Stimulated activated naive CD4-positive, alpha-beta T cell (primary cell): ENCODE measurements at regions not wholly inside any gene's neighbourhood (a gene's known extent, or its start where the extent isn't known, plus 50 kb on each side); places are given as distances from the start of the nearest gene placed in this dataset.
"Not testable (repeated sequence)": the region's sequence is repeated elsewhere in the genome, so short reads cannot be mapped to it uniquely, and the experiment has no call there.

Experiments used
- DNase-seq, 6 experiments: peaks; one replicate each; lab custom pipeline; 2025; lab: John Stamatoyannopoulos, UW

DNA sequence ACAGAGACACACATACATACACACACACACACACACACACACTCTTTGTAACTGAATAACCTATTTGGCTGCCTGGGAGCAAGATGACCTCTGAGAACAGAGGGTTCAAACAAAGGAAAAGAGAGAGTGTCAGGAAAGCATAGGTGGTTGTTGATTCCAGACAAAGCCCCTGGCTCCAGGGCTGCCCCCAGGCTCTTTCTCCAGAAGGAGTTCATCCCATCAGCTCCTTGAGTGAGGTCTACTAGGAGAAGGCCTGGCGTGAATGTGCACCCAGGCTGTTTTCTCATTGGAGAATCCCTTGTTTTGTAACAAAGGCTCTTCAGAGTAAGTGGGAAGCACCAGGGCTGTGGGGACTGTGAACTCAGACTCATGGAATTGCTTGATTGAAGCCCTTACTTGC lies 151.9 kb downstream of the EMP1 start:
- no peak for DNase-seq

DNA sequence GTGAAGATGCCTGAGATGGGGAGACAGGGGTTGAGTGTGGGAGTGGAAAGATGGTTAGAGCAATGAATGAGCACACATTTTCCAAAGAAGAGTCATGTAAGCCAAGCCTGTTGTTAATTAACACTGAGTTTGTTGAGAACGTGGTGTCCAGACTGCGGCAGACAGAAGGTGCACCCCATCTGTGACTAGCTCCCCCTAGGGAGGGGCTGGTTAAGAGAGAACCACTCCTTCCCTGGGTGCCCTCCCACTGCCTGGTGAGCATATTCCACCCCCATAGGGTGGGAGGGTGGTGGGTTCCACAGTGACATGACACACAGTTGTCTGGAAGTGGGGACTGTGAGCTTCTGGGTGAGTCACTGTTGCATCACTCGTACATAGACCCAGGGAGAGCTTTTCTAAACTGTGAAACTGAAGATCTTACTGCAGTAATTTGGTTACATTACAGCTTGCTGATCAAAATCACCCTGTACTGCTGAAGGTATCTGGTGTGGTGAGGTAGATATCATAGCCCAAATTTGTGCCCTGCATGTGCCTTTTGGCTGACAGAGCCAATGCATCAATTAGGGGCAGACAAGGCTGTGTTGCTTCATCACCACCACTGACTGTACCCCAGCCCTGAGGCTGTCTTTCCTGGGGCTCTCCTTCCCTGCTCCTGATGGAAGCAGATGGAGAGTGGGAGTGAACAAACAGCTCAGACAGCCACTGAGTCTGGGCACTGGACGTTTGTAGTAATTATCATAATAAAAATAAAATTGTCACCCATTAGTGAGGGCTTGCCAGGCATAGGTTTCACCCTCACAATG lies 150.9 kb downstream of the EMP1 start:
- no peak for DNase-seq

DNA sequence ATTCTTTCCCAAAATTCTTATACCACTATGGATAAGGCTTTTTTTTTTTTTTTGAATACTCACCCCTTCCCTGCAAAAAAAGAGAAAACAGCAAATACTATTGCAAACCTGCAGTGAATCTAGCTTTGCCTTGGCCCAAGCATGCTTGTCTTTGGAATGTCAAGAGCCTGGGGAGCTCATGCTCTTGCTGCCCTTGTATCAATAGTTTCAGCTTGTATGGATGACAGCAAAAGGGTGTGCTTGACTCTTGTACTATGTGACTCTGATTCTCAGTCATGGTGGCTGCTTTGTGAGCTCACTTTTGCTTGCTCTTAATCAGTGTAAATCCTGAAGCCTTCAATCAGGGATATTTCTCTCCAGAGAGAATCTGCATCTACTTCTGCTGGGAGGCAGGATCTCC lies 149.2 kb downstream of the EMP1 start:
- no peak for DNase-seq

DNA sequence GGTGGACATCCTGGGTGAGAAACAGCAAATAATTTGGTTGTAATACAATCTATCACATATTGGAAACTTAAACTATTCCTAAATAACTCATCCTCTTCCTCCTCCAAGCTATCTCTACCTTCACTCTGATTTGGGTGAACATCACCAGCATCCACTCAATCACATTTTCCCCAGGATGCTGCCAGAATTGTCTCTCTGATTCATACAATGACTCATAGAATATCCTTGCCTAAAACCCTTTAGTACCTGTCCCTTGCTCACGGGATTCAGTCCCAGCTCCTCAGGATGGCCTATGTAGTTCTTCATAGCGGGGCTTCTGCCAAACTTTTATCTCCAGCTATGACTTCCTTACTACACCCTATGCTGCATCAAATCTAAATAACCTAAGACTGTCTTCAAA lies 146.8 kb downstream of the EMP1 start:
- no peak for DNase-seq

DNA sequence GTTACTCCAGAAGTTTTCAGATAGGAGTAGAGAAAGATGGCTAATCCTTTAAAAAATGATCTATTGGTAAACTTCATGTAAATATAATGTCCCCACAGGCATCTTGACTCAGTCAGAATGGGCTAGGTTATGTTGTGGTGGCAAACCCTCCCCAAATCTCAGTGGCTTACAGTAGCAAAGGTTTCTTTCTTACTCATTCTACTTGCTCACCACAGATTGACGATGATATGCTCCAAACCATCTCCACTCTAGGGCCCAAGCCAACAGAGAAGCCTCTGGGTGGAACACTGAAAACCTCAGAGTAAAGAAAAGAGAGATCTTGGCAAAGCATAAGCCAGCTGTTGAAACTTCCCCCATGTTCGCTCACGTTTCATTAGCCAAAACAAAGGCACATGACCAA lies 146.4 kb downstream of the EMP1 start:
- DNase-seq, result no peak

DNA sequence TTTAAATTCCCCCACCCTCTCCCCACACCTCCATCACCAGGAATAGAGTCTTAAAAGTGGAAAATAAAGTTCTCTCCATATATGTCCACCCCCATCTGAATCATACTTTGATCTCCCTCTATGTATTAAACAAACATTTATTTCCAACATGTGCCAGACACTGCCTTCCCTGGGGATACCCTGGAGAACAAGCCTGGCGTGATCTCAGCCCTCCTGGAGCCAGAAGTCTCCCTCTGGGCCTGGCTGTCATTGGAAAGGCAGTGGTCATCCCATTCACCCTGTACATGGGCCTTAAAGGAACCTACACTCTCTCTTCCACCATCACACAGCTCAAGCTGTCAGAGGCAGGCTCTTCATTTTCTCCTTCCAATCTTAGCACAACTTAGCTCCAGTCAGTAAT lies 143.6 kb downstream of the EMP1 start:
- no peak for DNase-seq

DNA sequence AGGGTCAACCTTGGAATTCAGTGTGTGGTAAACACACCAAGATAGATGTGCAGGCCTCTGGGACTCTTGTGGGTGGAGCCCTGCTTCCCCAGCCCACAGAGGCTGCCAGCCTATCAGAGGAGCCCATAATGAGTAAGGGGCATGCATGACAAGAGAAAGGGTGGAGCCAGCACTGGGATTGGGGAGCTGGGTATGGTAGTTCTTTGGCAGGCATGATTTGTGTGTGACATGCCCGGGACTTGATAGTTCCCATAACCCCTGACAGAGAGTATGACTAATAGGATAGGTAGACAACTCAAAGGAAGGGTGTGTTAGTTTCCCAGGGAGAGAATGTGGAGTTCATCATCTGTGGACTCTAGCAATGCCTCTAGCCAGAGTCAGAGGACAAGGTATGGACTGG lies 143.0 kb downstream of the EMP1 start:
- no peak for DNase-seq

DNA sequence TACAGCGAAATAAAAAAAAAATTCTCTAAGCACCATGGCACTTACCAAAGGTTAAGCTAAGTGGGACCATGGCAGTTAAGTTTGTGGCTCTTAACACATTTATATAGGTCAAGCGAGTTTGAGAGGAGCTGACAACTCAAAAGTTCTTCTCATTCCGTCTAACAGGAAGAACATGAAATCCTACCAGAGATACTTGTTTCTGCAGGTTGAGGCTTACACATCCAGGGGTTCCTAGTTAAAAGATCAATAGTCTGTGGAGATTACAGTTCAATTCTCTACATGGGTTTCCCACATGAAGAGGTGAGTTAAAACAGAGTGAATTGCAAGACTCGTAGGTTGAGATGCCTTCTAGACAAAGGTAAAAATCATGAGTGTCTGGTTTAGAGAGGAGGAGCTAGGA lies 142.6 kb downstream of the EMP1 start:
- no peak for DNase-seq

DNA sequence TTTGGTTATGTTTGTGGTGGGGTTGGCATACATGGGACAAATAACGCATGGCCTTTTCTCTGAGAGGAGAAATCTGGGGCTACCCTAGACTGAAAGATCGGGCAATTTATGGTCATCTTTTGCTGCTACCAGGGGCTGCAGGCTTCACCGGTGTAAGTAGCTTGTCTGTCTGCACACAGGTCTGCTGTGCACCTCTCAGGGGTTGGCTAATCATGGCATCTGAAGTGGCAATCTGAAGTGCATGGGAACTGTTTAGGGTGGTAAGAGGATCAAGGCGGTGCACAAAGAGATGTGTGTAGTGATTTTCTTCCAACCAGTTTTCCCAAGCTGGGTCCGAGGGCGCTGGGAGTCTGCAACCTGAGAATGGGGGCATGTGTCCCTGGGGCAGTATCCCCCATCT lies 141.3 kb downstream of the EMP1 start:
- no peak for DNase-seq

DNA sequence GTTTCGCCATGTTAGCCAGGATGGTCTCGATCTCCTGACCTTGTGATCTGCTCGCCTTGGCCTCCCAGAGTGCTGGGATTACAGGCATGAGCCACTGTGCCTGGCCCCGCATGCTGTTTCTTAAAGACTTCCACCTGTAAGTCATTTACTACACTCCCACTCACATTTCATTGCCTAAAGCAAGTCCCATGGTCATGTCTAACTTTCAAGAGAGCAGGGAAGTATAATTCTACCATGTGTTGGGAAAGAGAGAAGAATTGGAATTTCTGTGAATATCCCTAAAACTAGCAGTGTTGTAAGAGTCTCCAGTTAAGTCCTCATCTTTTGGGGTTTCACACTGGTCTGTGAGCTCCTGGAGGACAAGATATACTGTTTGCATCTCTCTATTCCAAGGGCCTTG lies 139.7 kb downstream of the EMP1 start:
- DNase-seq, result no peak

DNA sequence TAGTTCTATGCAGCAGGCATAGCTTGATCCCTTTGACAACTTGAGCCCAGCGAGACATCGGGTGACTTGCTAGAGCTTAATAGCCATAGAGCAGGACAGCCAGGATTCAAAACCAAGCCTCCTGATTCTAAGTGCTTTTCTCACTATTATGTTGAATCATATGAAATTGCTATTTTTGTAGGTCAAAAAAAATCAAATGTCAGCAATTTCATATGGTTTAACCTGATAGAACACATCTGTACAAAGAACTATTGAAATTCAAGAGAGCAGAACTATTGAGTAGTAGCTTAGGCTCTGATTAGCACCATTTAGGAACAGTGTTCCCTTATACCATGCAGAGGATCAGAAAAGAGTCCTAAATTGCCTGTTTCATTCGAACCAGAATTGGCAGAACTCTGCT lies 132.0 kb downstream of the EMP1 start:
- no peak for DNase-seq

DNA sequence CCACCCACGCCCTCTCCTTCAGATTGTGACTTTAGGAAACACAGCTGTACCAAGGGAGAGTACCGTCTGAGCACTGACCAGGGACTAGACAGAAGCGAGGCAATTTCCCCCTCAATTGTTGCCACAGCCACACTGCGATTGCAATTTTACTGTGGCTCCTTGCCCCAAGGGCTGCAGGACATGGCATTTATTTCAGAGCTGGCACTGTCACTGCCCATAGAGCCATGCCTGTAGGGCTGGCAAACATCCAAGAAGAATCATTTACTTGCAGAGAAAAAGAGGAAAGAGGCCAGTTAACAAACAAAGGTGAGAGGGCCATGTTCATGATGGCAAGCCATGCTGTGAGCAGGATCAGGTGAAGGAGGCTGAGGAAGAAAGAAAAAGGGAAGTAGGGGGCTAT lies 129.6 kb downstream of the EMP1 start:
- no peak for DNase-seq

DNA sequence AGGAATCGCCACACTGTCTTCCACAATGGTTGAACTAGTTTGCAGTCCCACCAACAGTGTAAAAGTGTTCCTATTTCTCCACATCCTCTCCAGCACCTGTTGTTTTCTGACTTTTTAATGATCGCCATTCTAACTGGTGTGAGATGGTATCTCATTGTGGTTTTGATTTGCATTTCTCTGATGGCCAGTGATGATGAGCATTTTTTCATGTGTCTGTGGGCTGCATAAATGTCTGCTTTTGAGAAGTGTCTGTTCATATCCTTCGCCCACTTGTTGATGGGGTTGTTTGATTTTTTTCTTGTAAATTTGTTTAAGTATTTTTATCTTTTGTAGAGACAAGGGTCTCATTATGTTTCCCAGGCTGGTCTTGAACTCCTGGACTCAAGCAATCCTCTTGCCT lies 128.5 kb downstream of the EMP1 start:
- not testable (repeated sequence) for DNase-seq

DNA sequence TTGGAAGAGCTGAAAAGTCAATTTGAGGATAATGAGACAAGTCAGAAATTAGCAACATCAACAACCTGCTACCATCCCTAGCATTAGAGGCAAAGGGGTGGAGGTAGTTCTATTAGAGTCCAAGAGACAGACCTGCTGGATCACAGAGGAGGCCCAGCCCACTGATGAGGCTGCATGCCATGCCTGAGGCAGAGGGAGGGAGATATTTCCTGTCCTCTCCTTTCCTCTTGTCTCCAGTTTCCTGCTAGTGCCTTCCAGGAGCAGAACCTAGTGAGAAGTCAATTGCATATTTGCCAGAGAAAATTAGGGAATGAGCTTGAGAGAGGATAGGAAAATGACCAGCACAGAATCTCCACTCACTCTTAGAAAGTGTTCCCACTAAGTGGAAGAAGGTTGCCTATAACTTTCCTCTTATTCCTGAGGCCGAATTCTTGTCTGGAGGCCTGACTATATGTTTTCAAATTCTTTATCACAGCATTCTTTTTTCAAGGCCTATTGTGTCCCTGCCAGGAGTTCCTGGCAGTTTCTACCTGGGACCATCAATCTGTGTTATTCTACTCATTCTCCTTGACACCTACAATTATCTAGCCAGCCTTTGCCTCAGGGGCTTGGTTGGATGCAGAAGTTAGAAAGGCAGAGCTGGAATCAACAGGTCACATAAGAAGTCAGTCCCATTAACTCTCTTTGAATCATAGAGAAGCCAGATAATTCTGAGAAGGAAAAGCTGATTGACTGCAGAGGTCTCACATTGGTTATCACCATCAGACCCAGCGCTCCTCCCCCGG lies 121.9 kb downstream of the EMP1 start:
- DNase-seq, result no peak

DNA sequence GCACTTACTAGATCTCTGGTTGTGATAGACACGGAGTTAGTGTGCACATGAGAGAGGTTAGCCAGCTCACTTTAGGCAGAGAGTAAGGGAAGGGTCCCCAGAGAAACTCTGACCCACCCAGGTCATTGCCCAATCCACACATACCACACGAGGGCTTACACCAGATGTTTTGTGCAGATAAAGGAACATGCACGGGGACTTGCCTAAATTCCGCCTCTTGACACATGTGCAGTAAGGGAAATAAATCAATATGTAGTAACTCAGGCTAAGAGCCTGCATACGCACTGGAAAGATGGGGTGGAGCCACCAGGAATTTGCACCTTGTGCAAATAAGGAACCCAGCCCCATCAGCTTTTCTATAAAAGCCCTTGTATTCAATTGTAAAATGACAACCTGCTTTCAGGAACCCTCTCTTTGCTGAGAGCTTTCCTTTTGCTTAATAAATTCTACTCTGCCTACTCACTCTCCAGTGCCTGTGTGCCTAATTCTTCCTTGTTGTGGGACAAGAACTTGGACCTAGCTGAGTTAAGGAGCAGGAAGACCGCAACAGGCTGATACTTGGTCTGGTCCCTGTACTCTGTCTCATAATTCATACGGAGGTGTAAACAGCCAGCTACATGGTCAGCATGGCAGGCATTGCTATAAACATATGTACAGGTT lies 120.2 kb downstream of the EMP1 start:
- DNase-seq, result no peak

DNA sequence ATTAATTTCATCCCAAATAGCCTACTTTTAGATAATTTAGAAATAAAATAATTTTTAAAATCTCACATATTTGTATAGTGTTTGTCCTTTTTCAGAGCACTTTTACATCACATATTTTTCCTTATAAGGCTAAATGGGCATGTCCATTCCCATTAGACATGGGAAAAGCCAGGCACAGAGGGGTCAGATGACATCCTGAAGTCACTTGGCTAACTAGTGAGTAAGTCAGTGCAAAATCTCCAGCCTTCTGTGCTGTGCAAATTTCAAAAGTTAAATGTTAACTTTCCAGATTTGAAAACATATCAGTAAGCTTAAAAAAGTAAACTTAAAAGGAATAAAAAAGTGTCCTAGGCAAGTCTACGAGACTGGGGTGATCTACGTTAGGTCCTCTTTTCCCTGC lies 117.4 kb downstream of the EMP1 start:
- no peak for DNase-seq

DNA sequence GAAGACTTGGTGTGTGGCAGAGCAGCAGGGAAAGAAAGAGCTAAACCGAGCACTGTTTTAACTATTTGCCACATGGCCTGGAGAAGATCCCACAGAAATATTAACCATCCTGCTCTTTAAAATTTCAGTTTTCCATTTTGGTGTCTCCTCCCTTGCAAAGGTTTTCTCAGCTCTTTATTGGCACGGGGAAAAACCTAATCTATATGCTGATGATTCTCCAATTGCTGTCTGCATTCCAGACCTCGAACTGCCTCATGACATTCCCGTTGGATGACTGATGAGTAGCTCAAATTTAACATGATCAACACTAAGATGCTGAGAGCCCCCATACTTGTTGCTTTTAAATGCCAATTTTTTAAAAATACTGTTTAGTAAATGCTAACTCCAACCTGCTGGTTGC lies 115.0 kb downstream of the EMP1 start:
- DNase-seq, result no peak

DNA sequence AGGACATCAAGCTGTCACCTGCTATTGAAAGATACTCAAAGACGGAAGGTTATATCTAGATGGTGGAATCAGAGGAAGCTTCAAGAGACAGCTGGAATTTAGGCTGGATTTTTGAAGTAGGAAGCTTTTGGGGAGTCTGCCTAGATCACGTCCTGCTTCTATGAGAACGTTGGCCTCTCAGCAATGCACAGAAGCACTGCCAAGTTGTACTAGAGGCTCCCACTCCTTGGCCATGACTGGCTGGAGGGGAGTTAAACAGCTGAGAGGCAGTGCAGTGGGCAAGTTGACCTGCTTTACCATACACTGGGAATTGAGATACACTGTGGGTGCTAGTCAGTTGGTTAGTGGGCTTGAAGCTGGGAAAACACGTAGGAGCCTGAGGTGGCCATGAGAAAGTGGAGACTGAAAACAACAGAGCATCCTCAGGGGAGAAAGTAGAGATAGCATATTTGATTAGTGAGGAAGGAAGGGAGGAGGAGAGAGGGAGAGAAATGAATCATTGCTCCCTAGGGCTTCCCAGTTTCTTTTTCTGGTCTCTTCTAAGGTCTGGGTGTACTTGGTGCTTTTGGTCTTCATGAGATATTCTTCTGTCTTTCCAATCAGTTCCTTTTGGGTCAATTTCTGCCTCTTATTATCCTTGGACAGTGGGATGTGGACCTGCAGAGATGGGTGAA lies 110.8 kb downstream of the EMP1 start:
- DNase-seq, result no peak

DNA sequence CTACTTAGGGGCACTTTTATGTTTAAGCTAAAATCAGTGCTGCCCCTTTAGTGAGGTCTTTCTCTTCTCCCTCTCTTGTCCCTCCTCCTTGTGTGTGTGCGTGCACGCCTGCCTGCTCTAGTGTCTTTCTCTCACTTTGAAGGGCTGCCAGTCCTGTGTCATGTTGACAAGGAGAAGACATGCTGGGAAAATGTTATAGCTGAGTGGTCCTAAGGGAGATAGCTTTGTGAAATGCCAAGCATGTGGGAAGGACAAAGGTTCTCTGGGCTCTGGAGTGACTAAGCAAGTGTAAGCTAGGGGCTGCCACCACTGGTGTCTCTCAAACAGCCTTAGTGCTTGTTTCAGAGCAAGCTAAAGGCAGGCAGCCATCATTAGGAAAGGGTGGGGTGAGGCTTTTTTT lies 108.4 kb downstream of the EMP1 start:
- no peak for DNase-seq

DNA sequence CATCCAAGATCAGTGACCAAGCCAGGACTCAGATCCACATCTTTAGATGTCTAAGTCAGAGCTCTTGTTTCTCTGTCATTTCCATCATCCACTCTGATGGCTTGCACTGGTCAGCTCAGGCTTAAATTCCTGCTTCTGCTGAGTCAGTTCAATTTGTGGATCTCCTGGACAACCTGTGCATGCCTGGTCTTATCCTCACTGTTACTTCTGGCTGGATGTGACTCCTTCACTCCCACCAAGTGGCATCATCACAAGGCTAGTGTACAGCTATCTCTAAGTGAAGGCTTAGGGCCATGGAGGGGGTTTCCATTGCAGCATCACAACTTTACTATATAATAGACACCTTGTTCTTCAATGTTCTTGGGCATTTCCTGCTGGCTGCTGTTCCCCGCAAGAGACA lies 102.9 kb downstream of the EMP1 start:
- DNase-seq, result no peak

DNA sequence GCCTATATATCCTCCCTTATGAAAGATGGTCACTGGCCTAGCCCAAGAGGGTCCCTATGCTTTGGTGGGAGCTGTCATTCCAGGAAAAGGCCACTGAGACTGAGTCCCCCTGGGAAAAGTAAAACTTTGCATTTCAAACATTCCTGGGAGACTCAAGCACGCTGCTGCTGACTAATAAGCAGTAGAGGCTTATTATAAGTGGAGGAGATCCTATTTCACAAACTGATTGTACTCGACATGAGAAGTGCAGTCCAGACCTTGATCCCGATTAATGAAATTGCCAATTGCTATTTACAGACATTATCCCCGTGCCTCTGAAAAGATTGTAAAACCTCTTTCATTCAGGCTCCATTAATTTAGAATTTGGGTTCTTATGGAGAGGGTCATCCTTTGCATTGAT lies 96.6 kb downstream of the EMP1 start:
- no peak for DNase-seq

DNA sequence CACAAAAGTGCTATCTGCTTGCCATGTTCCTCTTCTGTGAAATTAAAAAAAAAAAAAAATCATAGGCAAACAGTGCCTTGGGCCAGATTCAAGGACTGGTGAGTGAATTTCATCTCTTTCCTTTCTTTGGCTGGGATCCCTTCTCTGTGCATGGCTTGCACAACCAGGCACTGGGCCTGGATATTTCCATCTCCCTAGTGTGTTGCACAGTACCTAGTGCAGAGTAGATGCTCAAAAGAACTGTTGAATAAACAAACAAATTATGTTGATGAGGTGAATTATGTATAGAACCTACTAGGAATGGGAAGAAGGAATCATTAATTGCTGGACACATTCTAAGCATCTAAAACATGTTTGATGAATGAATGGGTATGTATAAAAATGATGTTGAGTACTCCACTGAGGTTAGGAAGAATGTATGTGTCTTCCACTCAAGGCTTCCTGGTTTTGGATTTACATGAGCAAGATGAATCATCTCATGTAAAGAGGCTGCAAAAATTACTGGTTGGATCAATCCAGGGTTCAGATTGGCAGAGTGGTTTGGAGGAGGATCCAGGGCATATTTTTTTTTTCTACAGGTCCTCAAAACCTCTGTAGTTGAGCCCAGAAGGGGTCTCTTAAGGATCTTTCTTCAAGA lies 93.2 kb downstream of the EMP1 start:
- DNase-seq, result no peak
